ENCODE measurements at regions not wholly inside any gene's neighbourhood (a gene's known extent, or its start where the extent isn't known, plus 50 kb on each side); places are given as distances from the start of the nearest gene placed in this dataset.

DNA sequence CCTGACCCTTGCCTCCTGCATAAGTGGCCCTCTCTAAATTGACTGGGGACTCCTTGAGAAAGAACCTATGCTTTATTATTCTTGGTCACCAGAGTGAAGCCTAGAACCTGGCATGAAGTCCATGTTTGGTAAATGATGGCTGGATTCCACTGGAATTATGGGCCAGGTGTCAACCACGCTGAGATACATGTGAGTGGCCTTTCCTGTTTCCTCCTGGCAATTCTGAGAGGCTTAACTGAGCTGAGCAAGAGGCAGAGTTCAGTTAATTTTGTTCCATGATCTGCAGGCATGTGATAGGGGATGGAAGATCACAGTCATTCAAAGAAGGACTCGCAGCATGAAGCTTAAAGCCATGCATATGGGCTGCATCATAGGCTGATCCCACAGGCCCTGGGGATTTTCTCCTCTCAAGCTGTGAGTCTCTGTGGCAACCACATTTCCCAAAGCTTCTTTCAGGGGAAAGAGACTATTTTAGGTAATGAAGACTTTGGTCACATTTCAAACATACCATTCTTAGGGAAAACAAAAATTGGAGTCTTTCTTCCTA is 69.4 kb upstream of the CLNK start:
- no peak for DNase-seq (ENCODE audit: extremely low spot score, unreplicated experiment)
- H3K36me3 Mint-ChIP-seq (ENCODE audit: unreplicated experiment), result no peaks in the 10 kb centered on the region
- no peak for TF ChIP-seq CTCF (IDR thresholded peaks at IDR 0.05)
- H3K4me1 Mint-ChIP-seq (ENCODE audit: unreplicated experiment), result peaks cover 4% of the 10 kb centered on the region
- H3K27ac Mint-ChIP-seq (ENCODE audit: unreplicated experiment), result no peak overlapping the region
- peaks cover 3% of the 10 kb centered on the region for H3K27me3 Mint-ChIP-seq (ENCODE audit: unreplicated experiment)
- no peak overlapping the region for H3K4me3 Mint-ChIP-seq (ENCODE audit: unreplicated experiment)
- H3K9me3 Mint-ChIP-seq (ENCODE audit: unreplicated experiment), result no peaks in the 10 kb centered on the region

DNA sequence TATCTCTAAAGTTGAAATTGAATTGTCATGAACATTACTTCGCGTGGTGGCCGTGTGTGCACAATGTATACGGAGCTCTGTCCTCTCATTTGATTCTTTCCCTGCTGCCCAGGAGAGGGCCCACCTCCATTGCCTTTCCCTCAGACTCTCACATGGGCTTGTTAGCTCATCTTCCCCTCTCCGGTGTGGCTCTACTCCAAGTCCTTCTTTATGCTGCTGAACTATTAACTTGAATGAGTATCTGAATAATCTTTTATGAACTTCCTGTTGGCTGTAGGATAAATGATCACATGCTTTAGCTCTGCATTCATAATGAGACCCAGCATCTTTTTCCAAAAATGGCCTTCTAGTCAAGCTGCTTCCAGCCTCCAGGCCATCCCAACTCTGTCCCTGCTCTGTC is 68.8 kb upstream of the CLNK start:
- Mint-ChIP-seq H3K27ac (ENCODE audit: unreplicated experiment) (no peak overlapping the region), H3K27me3 (ENCODE audit: unreplicated experiment) (peaks cover 3% of the 10 kb centered on the region), H3K4me3 (ENCODE audit: unreplicated experiment) (no peak overlapping the region), H3K4me1 (ENCODE audit: unreplicated experiment) (peaks cover 4% of the 10 kb centered on the region), H3K9me3 (ENCODE audit: unreplicated experiment) (no peaks in the 10 kb centered on the region), H3K36me3 (ENCODE audit: unreplicated experiment) (no peaks in the 10 kb centered on the region)
- no peak for DNase-seq (ENCODE audit: extremely low spot score, unreplicated experiment)
- TF ChIP-seq CTCF (IDR thresholded peaks at IDR 0.05), result no peak

DNA sequence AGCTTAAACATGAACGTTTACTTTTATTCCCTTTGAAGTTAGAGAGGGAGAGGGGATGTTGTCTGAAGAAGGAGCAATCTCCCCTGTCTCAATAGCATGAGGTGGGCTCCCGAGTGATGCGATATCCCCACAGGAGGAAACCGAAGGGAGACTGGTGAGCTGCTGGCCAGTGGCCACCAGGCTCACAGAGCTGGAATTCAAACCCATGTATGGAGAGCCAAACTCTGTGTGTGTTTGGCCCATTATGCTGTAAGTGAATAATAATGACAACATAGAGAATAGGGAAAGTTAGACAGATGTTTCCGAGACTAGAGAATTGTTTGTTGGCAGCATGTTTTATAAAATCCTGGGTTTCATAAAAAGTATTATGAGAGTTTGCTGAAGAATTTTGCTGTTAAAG is 66.1 kb upstream of the CLNK start:
- no peaks in the 10 kb centered on the region for H3K27me3 Mint-ChIP-seq (ENCODE audit: unreplicated experiment)
- H3K27ac Mint-ChIP-seq (ENCODE audit: unreplicated experiment), result no peak overlapping the region
- no peaks in the 10 kb centered on the region for H3K9me3 Mint-ChIP-seq (ENCODE audit: unreplicated experiment)
- H3K36me3 Mint-ChIP-seq (ENCODE audit: unreplicated experiment), result no peaks in the 10 kb centered on the region
- no peak for DNase-seq (ENCODE audit: extremely low spot score, unreplicated experiment)
- H3K4me1 Mint-ChIP-seq (ENCODE audit: unreplicated experiment), result peaks cover 12% of the 10 kb centered on the region
- TF ChIP-seq CTCF (IDR thresholded peaks at IDR 0.05), result no peak
- no peak overlapping the region for H3K4me3 Mint-ChIP-seq (ENCODE audit: unreplicated experiment)

DNA sequence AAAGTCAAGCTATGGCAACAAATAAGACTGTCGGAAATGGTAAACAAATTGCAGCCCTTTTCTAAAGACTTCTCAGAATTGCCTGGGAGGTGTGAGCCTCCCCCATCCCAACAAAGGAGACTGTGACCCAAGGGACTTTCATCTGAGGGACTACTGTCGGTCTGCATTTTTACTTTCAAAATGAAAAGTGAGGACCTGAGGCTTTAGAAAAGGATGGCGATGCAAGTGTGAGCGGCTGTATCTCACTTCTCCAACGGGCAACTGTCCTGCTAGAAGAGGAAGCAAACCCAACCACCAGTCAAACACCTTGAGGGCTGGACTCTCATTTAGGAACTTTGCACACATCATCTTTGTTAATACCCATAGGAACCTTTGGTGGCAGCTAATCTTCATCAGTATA is 62.6 kb upstream of the CLNK start:
- DNase-seq (ENCODE audit: extremely low spot score, unreplicated experiment), result no peak
- H3K4me1 Mint-ChIP-seq (ENCODE audit: unreplicated experiment), result peaks cover 8% of the 10 kb centered on the region
- no peak overlapping the region for H3K27ac Mint-ChIP-seq (ENCODE audit: unreplicated experiment)
- TF ChIP-seq CTCF (IDR thresholded peaks at IDR 0.05), result no peak
- peaks cover 4% of the 10 kb centered on the region for H3K9me3 Mint-ChIP-seq (ENCODE audit: unreplicated experiment)
- no peak overlapping the region for H3K4me3 Mint-ChIP-seq (ENCODE audit: unreplicated experiment)
- no peaks in the 10 kb centered on the region for H3K36me3 Mint-ChIP-seq (ENCODE audit: unreplicated experiment)
- no peaks in the 10 kb centered on the region for H3K27me3 Mint-ChIP-seq (ENCODE audit: unreplicated experiment)

DNA sequence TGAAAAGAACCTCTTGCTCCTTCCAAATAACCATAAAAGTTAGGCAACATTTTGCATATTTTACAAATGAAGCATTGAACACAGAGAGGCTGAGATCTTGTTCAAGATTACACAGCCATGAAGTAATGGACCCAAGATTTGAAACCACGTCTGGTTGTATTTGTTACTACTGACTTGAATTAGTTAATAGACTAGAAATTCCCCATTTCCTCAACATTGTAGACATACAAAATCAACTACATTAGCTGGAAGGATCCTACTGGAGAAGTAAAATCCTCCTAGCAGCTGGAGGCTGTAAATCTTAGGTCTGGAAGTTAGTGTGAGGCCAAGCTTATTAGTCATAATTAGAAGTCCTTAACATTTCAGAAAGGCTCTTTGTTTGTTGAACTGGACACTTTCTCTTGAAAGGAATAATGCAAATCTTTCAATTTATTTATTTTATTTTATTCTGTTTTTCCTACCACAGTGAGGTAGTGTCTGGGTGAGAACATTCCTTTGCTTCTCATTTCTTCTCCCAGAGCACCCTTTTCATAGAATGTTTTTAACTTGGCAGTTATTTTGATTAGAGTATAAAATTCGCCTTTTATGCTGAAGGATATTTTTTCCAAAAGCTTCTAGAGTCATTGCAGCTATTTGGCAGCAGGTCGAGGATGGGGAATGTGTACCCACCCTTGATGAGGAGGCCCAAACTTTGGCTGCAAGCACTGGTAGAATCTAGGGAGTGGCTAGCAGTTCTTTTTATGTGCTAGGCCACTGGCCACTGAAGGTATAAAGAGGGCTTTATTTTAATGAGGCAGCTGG is 62.0 kb upstream of the CLNK start:
- H3K9me3 Mint-ChIP-seq (ENCODE audit: unreplicated experiment), result peaks cover 4% of the 10 kb centered on the region
- peaks cover 8% of the 10 kb centered on the region for H3K4me1 Mint-ChIP-seq (ENCODE audit: unreplicated experiment)
- no peak for DNase-seq (ENCODE audit: extremely low spot score, unreplicated experiment)
- H3K27ac Mint-ChIP-seq (ENCODE audit: unreplicated experiment), result no peak overlapping the region
- no peak overlapping the region for H3K4me3 Mint-ChIP-seq (ENCODE audit: unreplicated experiment)
- no peaks in the 10 kb centered on the region for H3K36me3 Mint-ChIP-seq (ENCODE audit: unreplicated experiment)
- no peaks in the 10 kb centered on the region for H3K27me3 Mint-ChIP-seq (ENCODE audit: unreplicated experiment)
- TF ChIP-seq CTCF (IDR thresholded peaks at IDR 0.05), result no peak
